Suprapubic skin (tissue), 4 donors: ENCODE measurements at regions not wholly inside any gene's neighbourhood (a gene's known extent, or its start where the extent isn't known, plus 50 kb on each side); places are given as distances from the start of the nearest gene placed in this dataset.

ENCODE experiments used
- DNase-seq, 2 donors: peaks; one replicate each; pipeline ENCODE4 v3.0.0-alpha.2; 2019; ENCODE audit warnings: low spot score in 2 of 2
- H3K27ac ChIP-seq: fragments of 200-600 bp; sonication (generic); one replicate; pipeline ENCODE4 v1.5.1; 2019
- H3K27me3 ChIP-seq: fragments of 200-600 bp; sonication (generic); one replicate; pipeline ENCODE4 v1.5.1; 2019
- H3K36me3 ChIP-seq: fragments of 200-600 bp; sonication (generic); one replicate; pipeline ENCODE4 v1.5.1; 2019
- H3K4me1 ChIP-seq: fragments of 200-600 bp; sonication (generic); one replicate; pipeline ENCODE4 v1.5.1; 2019
- H3K4me3 ChIP-seq: fragments of 200-600 bp; sonication (generic); one replicate; pipeline ENCODE4 v1.5.1; 2019; ENCODE audit warnings: mild to moderate bottlenecking
- H3K9me3 ChIP-seq: fragments of 200-600 bp; sonication (generic); one replicate; pipeline ENCODE4 v1.5.1; 2019
- EP300 ChIP-seq: sonication (generic); formaldehyde crosslinking; IDR thresholded peaks from one replicate; pipeline ENCODE4 v1.6.1; 2017; ENCODE audit warnings: antibody characterized with exemption
- POLR2A ChIP-seq, 2 donors: fragments of 450-650 bp; IDR thresholded peaks; one replicate each; pipeline ENCODE4 v1.6.1; 2017; ENCODE audit warnings: antibody characterized with exemption in 2 of 2, mild to moderate bottlenecking in 2 of 2, moderate library complexity in 2 of 2
- POLR2AphosphoS5 ChIP-seq, 3 donors: sonication (generic); formaldehyde crosslinking; IDR thresholded peaks; one replicate each; pipeline ENCODE4 v1.6.1; 2017; ENCODE audit warnings: antibody characterized with exemption in 3 of 3
- WGBS: methylation state at CpG from one replicate; pipeline ENCODE4 v1.1.5; 2018; 5-methylcytosine and 5-hydroxymethylcytosine counted together
- TF ChIP-seq, protein P1 (sequence below), 2 donors: fragments of 200-600 bp in 1 of 2; fragments of 450-650 bp in 1 of 2; sonication (generic) in 1 of 2; IDR thresholded peaks; one replicate each; pipeline ENCODE4 v1.5.1; 2016 to 2019; ENCODE audit warnings: antibody characterized with exemption in 2 of 2, mild to moderate bottlenecking in 1 of 2, moderate library complexity in 1 of 2

- DNase-seq, result no peak
- Histone ChIP-seq H3K27ac (no peak overlapping the region), H3K36me3 (no peaks in the 10 kb centered on the region), H3K27me3 (no peaks in the 10 kb centered on the region), H3K4me3 (no peak overlapping the region), H3K4me1 (no peaks in the 10 kb centered on the region), H3K9me3 (no peaks in the 10 kb centered on the region)
- TF ChIP-seq POLR2AphosphoS5 (IDR thresholded peaks at IDR 0.05), result no peak
- TF ChIP-seq EP300, result no peak
- TF ChIP-seq, protein P1, sequence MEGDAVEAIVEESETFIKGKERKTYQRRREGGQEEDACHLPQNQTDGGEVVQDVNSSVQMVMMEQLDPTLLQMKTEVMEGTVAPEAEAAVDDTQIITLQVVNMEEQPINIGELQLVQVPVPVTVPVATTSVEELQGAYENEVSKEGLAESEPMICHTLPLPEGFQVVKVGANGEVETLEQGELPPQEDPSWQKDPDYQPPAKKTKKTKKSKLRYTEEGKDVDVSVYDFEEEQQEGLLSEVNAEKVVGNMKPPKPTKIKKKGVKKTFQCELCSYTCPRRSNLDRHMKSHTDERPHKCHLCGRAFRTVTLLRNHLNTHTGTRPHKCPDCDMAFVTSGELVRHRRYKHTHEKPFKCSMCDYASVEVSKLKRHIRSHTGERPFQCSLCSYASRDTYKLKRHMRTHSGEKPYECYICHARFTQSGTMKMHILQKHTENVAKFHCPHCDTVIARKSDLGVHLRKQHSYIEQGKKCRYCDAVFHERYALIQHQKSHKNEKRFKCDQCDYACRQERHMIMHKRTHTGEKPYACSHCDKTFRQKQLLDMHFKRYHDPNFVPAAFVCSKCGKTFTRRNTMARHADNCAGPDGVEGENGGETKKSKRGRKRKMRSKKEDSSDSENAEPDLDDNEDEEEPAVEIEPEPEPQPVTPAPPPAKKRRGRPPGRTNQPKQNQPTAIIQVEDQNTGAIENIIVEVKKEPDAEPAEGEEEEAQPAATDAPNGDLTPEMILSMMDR (IDR thresholded peaks at IDR 0.05), result no peak
- no peak for TF ChIP-seq POLR2A (IDR thresholded peaks at IDR 0.05)
- WGBS, result 92% methylated on average over 3 of the region's 3 CpGs
These were observed 437.9 kb upstream of the SOX5 start for GRCh38 chr12:24387381-24387780.

DNA sequence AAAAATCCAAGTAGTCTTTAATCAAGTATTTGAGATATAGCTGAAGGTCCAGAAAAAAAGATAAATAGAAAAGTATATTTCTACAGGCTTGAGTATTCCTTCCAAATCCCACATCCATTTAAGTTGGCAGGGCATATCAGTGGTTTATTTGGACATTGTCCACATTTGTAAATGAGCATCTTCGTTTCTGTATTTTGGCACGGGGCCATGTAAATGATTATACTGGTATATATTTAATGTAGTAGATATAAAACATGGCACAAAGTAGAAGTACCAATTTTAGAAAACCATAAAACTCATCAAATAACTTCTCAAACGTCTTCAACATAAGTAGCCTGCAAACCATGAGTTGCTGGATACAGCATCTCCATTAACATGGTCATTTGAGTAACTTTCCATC is 437.4 kb upstream of the SOX5 start:
- Histone ChIP-seq H3K4me3 (no peak overlapping the region), H3K36me3 (no peaks in the 10 kb centered on the region), H3K27me3 (no peaks in the 10 kb centered on the region), H3K9me3 (no peaks in the 10 kb centered on the region), H3K4me1 (no peaks in the 10 kb centered on the region), H3K27ac (no peak overlapping the region)
- DNase-seq, result no peak
- TF ChIP-seq, protein P1 (IDR thresholded peaks at IDR 0.05), result no peak
- TF ChIP-seq POLR2AphosphoS5 (IDR thresholded peaks at IDR 0.05), result no peak
- TF ChIP-seq EP300, result no peak
- no peak for TF ChIP-seq POLR2A (IDR thresholded peaks at IDR 0.05)
- WGBS, result 59% methylated on average over 3 of the region's 3 CpGs

GRCh38 chr12:24381790-24382189 is 432.3 kb upstream of the SOX5 start:
- 80% methylated on average over 3 of the region's 3 CpGs for WGBS
- peaks cover 4% of the 10 kb centered on the region for H3K4me1 ChIP-seq
- DNase-seq, result no peak
- H3K27ac ChIP-seq, result no peak overlapping the region
- TF ChIP-seq POLR2A (IDR thresholded peaks at IDR 0.05) (no peak), POLR2AphosphoS5 (IDR thresholded peaks at IDR 0.05) (no peak), EP300 (no peak)
- TF ChIP-seq, protein P1 (IDR thresholded peaks at IDR 0.05), result no peak
- no peaks in the 10 kb centered on the region for H3K9me3 ChIP-seq
- H3K4me3 ChIP-seq, result no peak overlapping the region
- no peaks in the 10 kb centered on the region for H3K36me3 ChIP-seq
- H3K27me3 ChIP-seq, result no peaks in the 10 kb centered on the region

- no peak overlapping the region for H3K27ac ChIP-seq
- H3K27me3 ChIP-seq, result no peaks in the 10 kb centered on the region
- TF ChIP-seq POLR2AphosphoS5 (IDR thresholded peaks at IDR 0.05) (no peak), EP300 (no peak), POLR2A (IDR thresholded peaks at IDR 0.05) (no peak)
- TF ChIP-seq, protein P1 (IDR thresholded peaks at IDR 0.05), result no peak
- H3K9me3 ChIP-seq, result no peaks in the 10 kb centered on the region
- H3K4me3 ChIP-seq, result no peak overlapping the region
- no peaks in the 10 kb centered on the region for H3K36me3 ChIP-seq
- no peak for DNase-seq
- 58% methylated on average over 5 of the region's 5 CpGs for WGBS
- peaks cover 4% of the 10 kb centered on the region for H3K4me1 ChIP-seq
These were observed 430.5 kb upstream of the SOX5 start for GRCh38 chr12:24379861-24380521.

GRCh38 chr12:24379433-24379832 is 430.0 kb upstream of the SOX5 start:
- H3K27me3 ChIP-seq, result no peaks in the 10 kb centered on the region
- WGBS, result 59% methylated on average over 3 of the region's 3 CpGs
- TF ChIP-seq EP300, result no peak
- TF ChIP-seq, protein P1 (IDR thresholded peaks at IDR 0.05), result no peak
- no peak overlapping the region for H3K27ac ChIP-seq
- H3K4me1 ChIP-seq, result peaks cover 4% of the 10 kb centered on the region
- H3K4me3 ChIP-seq, result no peak overlapping the region
- no peaks in the 10 kb centered on the region for H3K9me3 ChIP-seq
- H3K36me3 ChIP-seq, result no peaks in the 10 kb centered on the region
- DNase-seq, result no peak
